K562 (cell line): ENCODE measurements at regions not wholly inside any gene's neighbourhood (a gene's known extent, or its start where the extent isn't known, plus 50 kb on each side); places are given as distances from the start of the nearest gene placed in this dataset.

ENCODE experiments used
- MGA ChIP-seq: fragments of 450-650 bp; IDR thresholded peaks from 2 replicates; pipeline ENCODE4 v1.6.1; 2016; ENCODE audit warnings: mild to moderate bottlenecking, moderate library complexity
- ZBTB9 ChIP-seq: fragments of 450-650 bp; formaldehyde crosslinking; IDR thresholded peaks from 2 replicates; pipeline ENCODE4 v1.4.0; 2020; ENCODE audit warnings: mild to moderate bottlenecking, moderate library complexity

- no peak for TF ChIP-seq ZBTB9 (CRISPR knock-in tag)
- TF ChIP-seq MGA = no peak
These were observed 61.0 kb downstream of the PLXNA1 start (continued) for GRCh38 chr3:127043731-127044510.
